ENCODE measurements at regions not wholly inside any gene's neighbourhood (a gene's known extent, or its start where the extent isn't known, plus 50 kb on each side); places are given as distances from the start of the nearest gene placed in this dataset.
A peak's percentile ranks its signal among the peaks of the same experiment; 100 is the strongest.

DNA sequence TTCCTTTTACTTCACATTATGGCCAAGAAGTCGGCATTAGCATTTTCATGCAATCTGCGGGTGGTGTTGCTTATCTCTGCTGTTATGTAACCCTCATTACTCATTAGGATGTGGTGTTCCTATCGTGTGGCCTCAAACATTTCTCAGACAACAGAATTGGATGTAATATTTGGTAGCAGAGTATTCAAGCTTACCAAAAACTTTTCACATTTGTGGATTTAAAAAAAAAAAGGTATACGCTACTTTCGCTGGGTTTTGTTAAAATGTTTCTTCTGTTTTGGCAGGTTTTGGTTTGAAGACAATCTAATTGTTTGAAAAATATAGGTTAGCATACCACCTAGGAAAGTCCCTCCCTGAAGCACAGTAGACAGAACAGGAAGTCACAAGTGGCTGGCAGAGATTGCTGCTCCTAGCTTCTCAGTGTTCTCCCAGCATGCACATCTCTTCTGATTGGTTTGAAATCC is 128.8 kb downstream of the GATA3 start (continued):
- TF ChIP-seq, protein P1, sequence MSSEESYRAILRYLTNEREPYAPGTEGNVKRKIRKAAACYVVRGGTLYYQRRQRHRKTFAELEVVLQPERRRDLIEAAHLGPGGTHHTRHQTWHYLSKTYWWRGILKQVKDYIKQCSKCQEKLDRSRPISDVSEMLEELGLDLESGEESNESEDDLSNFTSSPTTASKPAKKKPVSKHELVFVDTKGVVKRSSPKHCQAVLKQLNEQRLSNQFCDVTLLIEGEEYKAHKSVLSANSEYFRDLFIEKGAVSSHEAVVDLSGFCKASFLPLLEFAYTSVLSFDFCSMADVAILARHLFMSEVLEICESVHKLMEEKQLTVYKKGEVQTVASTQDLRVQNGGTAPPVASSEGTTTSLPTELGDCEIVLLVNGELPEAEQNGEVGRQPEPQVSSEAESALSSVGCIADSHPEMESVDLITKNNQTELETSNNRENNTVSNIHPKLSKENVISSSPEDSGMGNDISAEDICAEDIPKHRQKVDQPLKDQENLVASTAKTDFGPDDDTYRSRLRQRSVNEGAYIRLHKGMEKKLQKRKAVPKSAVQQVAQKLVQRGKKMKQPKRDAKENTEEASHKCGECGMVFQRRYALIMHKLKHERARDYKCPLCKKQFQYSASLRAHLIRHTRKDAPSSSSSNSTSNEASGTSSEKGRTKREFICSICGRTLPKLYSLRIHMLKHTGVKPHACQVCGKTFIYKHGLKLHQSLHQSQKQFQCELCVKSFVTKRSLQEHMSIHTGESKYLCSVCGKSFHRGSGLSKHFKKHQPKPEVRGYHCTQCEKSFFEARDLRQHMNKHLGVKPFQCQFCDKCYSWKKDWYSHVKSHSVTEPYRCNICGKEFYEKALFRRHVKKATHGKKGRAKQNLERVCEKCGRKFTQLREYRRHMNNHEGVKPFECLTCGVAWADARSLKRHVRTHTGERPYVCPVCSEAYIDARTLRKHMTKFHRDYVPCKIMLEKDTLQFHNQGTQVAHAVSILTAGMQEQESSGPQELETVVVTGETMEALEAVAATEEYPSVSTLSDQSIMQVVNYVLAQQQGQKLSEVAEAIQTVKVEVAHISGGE (CRISPR knock-in tag; IDR thresholded peaks at IDR 0.05): no peak
- TF ChIP-seq, protein P2, sequence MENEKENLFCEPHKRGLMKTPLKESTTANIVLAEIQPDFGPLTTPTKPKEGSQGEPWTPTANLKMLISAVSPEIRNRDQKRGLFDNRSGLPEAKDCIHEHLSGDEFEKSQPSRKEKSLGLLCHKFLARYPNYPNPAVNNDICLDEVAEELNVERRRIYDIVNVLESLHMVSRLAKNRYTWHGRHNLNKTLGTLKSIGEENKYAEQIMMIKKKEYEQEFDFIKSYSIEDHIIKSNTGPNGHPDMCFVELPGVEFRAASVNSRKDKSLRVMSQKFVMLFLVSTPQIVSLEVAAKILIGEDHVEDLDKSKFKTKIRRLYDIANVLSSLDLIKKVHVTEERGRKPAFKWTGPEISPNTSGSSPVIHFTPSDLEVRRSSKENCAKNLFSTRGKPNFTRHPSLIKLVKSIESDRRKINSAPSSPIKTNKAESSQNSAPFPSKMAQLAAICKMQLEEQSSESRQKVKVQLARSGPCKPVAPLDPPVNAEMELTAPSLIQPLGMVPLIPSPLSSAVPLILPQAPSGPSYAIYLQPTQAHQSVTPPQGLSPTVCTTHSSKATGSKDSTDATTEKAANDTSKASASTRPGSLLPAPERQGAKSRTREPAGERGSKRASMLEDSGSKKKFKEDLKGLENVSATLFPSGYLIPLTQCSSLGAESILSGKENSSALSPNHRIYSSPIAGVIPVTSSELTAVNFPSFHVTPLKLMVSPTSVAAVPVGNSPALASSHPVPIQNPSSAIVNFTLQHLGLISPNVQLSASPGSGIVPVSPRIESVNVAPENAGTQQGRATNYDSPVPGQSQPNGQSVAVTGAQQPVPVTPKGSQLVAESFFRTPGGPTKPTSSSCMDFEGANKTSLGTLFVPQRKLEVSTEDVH (IDR thresholded peaks at IDR 0.05; ENCODE audit: low read depth, partially characterized antibody): no peak
- TF ChIP-seq CHD2 (IDR thresholded peaks at IDR 0.05; ENCODE audit: borderline replicate concordance, low read depth, low read length) (no peak), NFYA (IDR thresholded peaks at IDR 0.05; ENCODE audit: borderline replicate concordance, low read depth, low read length) (no peak), PAX5 (IDR thresholded peaks at IDR 0.05; ENCODE audit: borderline replicate concordance, low read depth, low read length) (no peak), HDGF (IDR thresholded peaks at IDR 0.05) (no peak), BACH1 (IDR thresholded peaks at IDR 0.05; ENCODE audit: borderline replicate concordance) (no peak), SPI1 (IDR thresholded peaks at IDR 0.05; ENCODE audit: borderline replicate concordance, insufficient read depth, low read depth, low read length) (peak; percentile 45; the same call in 1 of the 2 replicates), NR2C1 (IDR thresholded peaks at IDR 0.05) (no peak), ASH2L (IDR thresholded peaks at IDR 0.05; ENCODE audit: borderline replicate concordance, low read depth) (no peak), NBN (IDR thresholded peaks at IDR 0.05) (no peak), IKZF1 (conservative IDR thresholded peaks at IDR 0.05) (0 out of 2 replicates have a peak, but pooled peaks have one; percentile 8), KAT2A (conservative IDR thresholded peaks at IDR 0.05; ENCODE audit: control insufficient read depth, low read depth, low read length) (no peak), SIX5 (IDR thresholded peaks at IDR 0.05; ENCODE audit: low read depth, low read length, severe bottlenecking) (no peak), TCF3 (IDR thresholded peaks at IDR 0.05; ENCODE audit: borderline replicate concordance, insufficient read depth, low read depth, low read length) (no peak), SMAD1 (IDR thresholded peaks at IDR 0.05; ENCODE audit: low read depth, partially characterized antibody) (no peak), IKZF2 (IDR thresholded peaks at IDR 0.05) (no peak)
- TF ChIP-seq, protein P3, sequence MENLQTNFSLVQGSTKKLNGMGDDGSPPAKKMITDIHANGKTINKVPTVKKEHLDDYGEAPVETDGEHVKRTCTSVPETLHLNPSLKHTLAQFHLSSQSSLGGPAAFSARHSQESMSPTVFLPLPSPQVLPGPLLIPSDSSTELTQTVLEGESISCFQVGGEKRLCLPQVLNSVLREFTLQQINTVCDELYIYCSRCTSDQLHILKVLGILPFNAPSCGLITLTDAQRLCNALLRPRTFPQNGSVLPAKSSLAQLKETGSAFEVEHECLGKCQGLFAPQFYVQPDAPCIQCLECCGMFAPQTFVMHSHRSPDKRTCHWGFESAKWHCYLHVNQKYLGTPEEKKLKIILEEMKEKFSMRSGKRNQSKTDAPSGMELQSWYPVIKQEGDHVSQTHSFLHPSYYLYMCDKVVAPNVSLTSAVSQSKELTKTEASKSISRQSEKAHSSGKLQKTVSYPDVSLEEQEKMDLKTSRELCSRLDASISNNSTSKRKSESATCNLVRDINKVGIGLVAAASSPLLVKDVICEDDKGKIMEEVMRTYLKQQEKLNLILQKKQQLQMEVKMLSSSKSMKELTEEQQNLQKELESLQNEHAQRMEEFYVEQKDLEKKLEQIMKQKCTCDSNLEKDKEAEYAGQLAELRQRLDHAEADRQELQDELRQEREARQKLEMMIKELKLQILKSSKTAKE (IDR thresholded peaks at IDR 0.05; ENCODE audit: low read depth, poor library complexity, severe bottlenecking): no peak
- TF ChIP-seq, protein P4, sequence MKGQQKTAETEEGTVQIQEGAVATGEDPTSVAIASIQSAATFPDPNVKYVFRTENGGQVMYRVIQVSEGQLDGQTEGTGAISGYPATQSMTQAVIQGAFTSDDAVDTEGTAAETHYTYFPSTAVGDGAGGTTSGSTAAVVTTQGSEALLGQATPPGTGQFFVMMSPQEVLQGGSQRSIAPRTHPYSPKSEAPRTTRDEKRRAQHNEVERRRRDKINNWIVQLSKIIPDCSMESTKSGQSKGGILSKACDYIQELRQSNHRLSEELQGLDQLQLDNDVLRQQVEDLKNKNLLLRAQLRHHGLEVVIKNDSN (IDR thresholded peaks at IDR 0.05; ENCODE audit: borderline replicate concordance, extremely low read length, insufficient read depth, low read depth, low read length): no peak
- TF ChIP-seq, protein P5, sequence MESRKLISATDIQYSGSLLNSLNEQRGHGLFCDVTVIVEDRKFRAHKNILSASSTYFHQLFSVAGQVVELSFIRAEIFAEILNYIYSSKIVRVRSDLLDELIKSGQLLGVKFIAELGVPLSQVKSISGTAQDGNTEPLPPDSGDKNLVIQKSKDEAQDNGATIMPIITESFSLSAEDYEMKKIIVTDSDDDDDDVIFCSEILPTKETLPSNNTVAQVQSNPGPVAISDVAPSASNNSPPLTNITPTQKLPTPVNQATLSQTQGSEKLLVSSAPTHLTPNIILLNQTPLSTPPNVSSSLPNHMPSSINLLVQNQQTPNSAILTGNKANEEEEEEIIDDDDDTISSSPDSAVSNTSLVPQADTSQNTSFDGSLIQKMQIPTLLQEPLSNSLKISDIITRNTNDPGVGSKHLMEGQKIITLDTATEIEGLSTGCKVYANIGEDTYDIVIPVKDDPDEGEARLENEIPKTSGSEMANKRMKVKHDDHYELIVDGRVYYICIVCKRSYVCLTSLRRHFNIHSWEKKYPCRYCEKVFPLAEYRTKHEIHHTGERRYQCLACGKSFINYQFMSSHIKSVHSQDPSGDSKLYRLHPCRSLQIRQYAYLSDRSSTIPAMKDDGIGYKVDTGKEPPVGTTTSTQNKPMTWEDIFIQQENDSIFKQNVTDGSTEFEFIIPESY (IDR thresholded peaks at IDR 0.05): no peak
